A673 (cell line): ENCODE measurements at regions not wholly inside any gene's neighbourhood (a gene's known extent, or its start where the extent isn't known, plus 50 kb on each side); places are given as distances from the start of the nearest gene placed in this dataset.

ENCODE experiments used
- CTCF ChIP-seq: fragments of 300-800, 200-600 bp; sonication (generic); conservative IDR thresholded peaks from 2 replicates; pipeline ENCODE4 v1.5.1; 2017; ENCODE audit warnings: low read depth, mild to moderate bottlenecking, antibody characterized with exemption, low read length, moderate library complexity, mixed read lengths
- EZH2 ChIP-seq: fragments of 200-600 bp; sonication (generic); IDR thresholded peaks from 2 replicates; pipeline ENCODE4 v1.6.1; 2017; ENCODE audit warnings: borderline replicate concordance, low read depth, mild to moderate bottlenecking, mixed read lengths, antibody characterized with exemption, low read length; ENCODE audit not compliant: poor library complexity, severe bottlenecking

- no peak for TF ChIP-seq EZH2
- no peak for TF ChIP-seq CTCF
These were observed 273.8 kb upstream of the IRX4 start for GRCh38 chr5:2156358-2157059.
